ENCODE measurements at regions not wholly inside any gene's neighbourhood (a gene's known extent, or its start where the extent isn't known, plus 50 kb on each side); places are given as distances from the start of the nearest gene placed in this dataset.
A peak's percentile ranks its signal among the peaks of the same experiment; 100 is the strongest.
"Not testable (repeated sequence)": the region's sequence is repeated elsewhere in the genome, so short reads cannot be mapped to it uniquely, and the experiment has no call there.

GRCh38 chr15:59896663-59897074 lies 107.4 kb upstream of the FOXB1 start:
- TF ChIP-seq ZFX (IDR thresholded peaks at IDR 0.05) = no peak
- H3K27ac ChIP-seq = peak overlapping the region; percentile 93

- no peak for TF ChIP-seq CTCF (conservative IDR thresholded peaks at IDR 0.05)
- H3K27ac ChIP-seq = peak overlapping the region; percentile 63
Measured at GRCh38 chr15:59894835-59895234, 109.3 kb upstream of the FOXB1 start.

- TF ChIP-seq CTCF (conservative IDR thresholded peaks at IDR 0.05) (no peak), ZFX (IDR thresholded peaks at IDR 0.05) (no peak)
- H3K27ac ChIP-seq = no peak overlapping the region
Measured at GRCh38 chr15:59892985-59893384, 111.1 kb upstream of the FOXB1 start.

GRCh38 chr15:59887870-59888269 lies 116.2 kb upstream of the FOXB1 start:
- not testable (repeated sequence) for H3K27ac ChIP-seq

GRCh38 chr15:59887211-59887610 lies 116.9 kb upstream of the FOXB1 start:
- peak overlapping the region; percentile 75 for H3K27ac ChIP-seq
- no peak for TF ChIP-seq ZFX (IDR thresholded peaks at IDR 0.05)
- no peak for TF ChIP-seq CTCF (conservative IDR thresholded peaks at IDR 0.05)

- H3K27ac ChIP-seq = peak overlapping the region; percentile 75
- TF ChIP-seq CTCF (conservative IDR thresholded peaks at IDR 0.05) (no peak), ZFX (IDR thresholded peaks at IDR 0.05) (no peak)
Measured at GRCh38 chr15:59886441-59886840, 117.7 kb upstream of the FOXB1 start.

GRCh38 chr15:59885832-59886231 lies 118.3 kb upstream of the FOXB1 start:
- H3K27ac ChIP-seq = peak overlapping the region; percentile 75

GRCh38 chr15:59879506-59880265 lies 124.4 kb upstream of the FOXB1 start:
- TF ChIP-seq CTCF (conservative IDR thresholded peaks at IDR 0.05) = no peak
- TF ChIP-seq ZFX (IDR thresholded peaks at IDR 0.05) = no peak
- H3K27ac ChIP-seq = no peak overlapping the region; the same call in 1 of the 2 replicates

More at GRCh38 chr15:59885832-59886231, 118.3 kb upstream of the FOXB1 start:
- TF ChIP-seq ZFX (IDR thresholded peaks at IDR 0.05) (no peak), CTCF (conservative IDR thresholded peaks at IDR 0.05) (no peak)
